Activated CD4-positive, alpha-beta T cell treated with anti-CD3 and anti-CD28 coated beads, Interleukin-2, amount 10 ng/mL, durations not matched to agents 7 days and 5 days (primary cell): ENCODE measurements at regions not wholly inside any gene's neighbourhood (a gene's known extent, or its start where the extent isn't known, plus 50 kb on each side); places are given as distances from the start of the nearest gene placed in this dataset.

Source experiments
- CTCF ChIA-PET: fragments of 350-600 bp; sonication (Branson Sonifier 250); formaldehyde crosslinking; loops from one replicate; lab custom pipeline; 2021; ENCODE audit warnings: antibody characterized with exemption; lab: Charles Lee
- POLR2A ChIA-PET: fragments of 350-600 bp; sonication (Branson Sonifier 250); formaldehyde crosslinking; loops from one replicate; lab custom pipeline; 2021; ENCODE audit warnings: antibody characterized with exemption; lab: Charles Lee
- DNase-seq: peaks from one replicate; pipeline ENCODE4 v3.0.0-alpha.2; 2020
- H3K27ac Mint-ChIP-seq: one replicate; pipeline ENCODE4 v1.8.0; 2021; ENCODE audit warnings: mild to moderate bottlenecking, moderate library complexity, mixed read lengths
- H3K27me3 Mint-ChIP-seq: one replicate; pipeline ENCODE4 v1.8.0; 2021; ENCODE audit warnings: mixed read lengths
- H3K36me3 Mint-ChIP-seq: one replicate; pipeline ENCODE4 v1.8.0; 2021; ENCODE audit warnings: low read depth, mixed read lengths
- H3K4me1 Mint-ChIP-seq: one replicate; pipeline ENCODE4 v1.8.0; 2021; ENCODE audit warnings: mixed read lengths
- H3K4me3 Mint-ChIP-seq: one replicate; pipeline ENCODE4 v1.8.0; 2021; ENCODE audit warnings: mild to moderate bottlenecking, moderate library complexity, mixed read lengths
- H3K9me3 Mint-ChIP-seq: one replicate; pipeline ENCODE4 v1.8.0; 2021; ENCODE audit warnings: mixed read lengths

- Mint-ChIP-seq H3K4me1 (no peaks in the 10 kb centered on the region), H3K27me3 (no peaks in the 10 kb centered on the region), H3K27ac (no peak overlapping the region), H3K4me3 (no peak overlapping the region), H3K36me3 (no peaks in the 10 kb centered on the region), H3K9me3 (no peaks in the 10 kb centered on the region)
- ChIA-PET POLR2A (no interaction called here), CTCF (no interaction called here)
- no peak for DNase-seq
Observed at GRCh38 chr1:188423073-188423472, 1594.3 kb downstream of the PLA2G4A start.

DNA sequence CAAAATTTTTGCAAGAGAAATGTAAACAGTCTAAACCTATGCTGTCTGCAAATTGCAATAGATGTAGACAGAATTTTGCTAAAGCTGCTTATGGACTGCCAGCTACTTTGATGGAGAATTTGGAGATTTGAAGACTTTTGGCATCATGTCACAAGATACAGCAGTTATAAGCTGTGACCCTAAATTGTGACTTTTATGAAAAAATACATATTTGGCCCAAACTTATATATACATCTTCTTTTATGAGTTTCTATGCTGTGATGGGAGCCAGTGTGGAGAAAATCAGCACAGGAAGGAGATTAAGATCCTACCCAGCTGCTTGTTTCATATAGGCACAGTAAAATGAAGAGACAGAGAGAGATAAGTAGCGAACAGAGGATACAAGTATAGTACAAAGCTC, 1595.4 kb downstream of the PLA2G4A start:
- Mint-ChIP-seq H3K4me3 (no peak overlapping the region), H3K27me3 (no peaks in the 10 kb centered on the region), H3K4me1 (no peaks in the 10 kb centered on the region), H3K27ac (no peak overlapping the region), H3K36me3 (no peaks in the 10 kb centered on the region), H3K9me3 (no peaks in the 10 kb centered on the region)
- POLR2A ChIA-PET = no interaction called here
- CTCF ChIA-PET = no interaction called here
- no peak for DNase-seq

DNA sequence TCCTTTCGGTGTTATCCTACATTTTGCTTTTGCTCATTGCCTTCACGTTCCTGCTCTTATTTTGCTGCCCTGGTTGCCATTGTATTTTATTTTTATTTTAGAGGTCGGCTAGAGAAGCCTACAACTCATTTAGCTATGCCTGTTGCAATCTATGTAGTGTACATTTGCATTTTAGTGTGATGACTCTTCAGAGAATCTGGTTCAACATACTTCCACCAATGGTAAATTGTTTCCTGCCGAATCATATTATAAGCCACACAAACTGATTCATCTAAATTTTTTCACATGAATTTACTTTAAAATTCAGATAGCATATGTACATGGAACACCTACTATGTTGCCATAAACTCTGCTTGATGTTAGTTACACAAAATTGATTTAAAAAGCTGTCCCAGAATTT, 1596.9 kb downstream of the PLA2G4A start:
- Mint-ChIP-seq H3K9me3 (no peaks in the 10 kb centered on the region), H3K27ac (no peak overlapping the region), H3K36me3 (no peaks in the 10 kb centered on the region), H3K4me1 (no peaks in the 10 kb centered on the region), H3K27me3 (no peaks in the 10 kb centered on the region), H3K4me3 (no peak overlapping the region)
- ChIA-PET CTCF (no interaction called here), POLR2A (no interaction called here)
- DNase-seq = no peak

- H3K27me3 Mint-ChIP-seq = no peaks in the 10 kb centered on the region
- no peak overlapping the region for H3K4me3 Mint-ChIP-seq
- no peaks in the 10 kb centered on the region for H3K36me3 Mint-ChIP-seq
- no peak for DNase-seq
- ChIA-PET CTCF (no interaction called here), POLR2A (no interaction called here)
- no peaks in the 10 kb centered on the region for H3K9me3 Mint-ChIP-seq
- H3K27ac Mint-ChIP-seq = no peak overlapping the region
- H3K4me1 Mint-ChIP-seq = no peaks in the 10 kb centered on the region
Observed at GRCh38 chr1:188426561-188426960, 1597.8 kb downstream of the PLA2G4A start.

DNA sequence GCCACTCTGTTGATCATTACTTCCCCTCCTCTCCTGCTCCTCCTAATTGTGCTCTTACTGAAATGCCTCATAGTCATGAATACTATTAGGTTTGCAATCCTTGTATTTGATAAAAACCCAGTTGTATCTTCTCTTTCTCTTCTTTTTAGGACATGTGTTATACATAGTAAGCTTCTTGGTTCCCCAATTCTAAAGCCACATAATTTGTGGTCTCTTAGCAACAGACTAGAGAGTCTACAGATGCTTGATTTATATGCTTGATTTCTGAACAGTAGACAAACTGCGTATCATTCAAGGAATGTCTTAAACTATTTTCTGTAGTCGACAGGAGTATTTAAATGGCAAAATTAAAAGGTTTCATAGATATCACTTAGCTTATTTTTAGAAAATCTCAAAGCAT, 1598.9 kb downstream of the PLA2G4A start:
- Mint-ChIP-seq H3K27me3 (no peaks in the 10 kb centered on the region), H3K36me3 (no peaks in the 10 kb centered on the region), H3K9me3 (no peaks in the 10 kb centered on the region), H3K4me3 (no peak overlapping the region), H3K27ac (no peak overlapping the region), H3K4me1 (no peaks in the 10 kb centered on the region)
- POLR2A ChIA-PET = no interaction called here
- CTCF ChIA-PET = no interaction called here
- DNase-seq = no peak

DNA sequence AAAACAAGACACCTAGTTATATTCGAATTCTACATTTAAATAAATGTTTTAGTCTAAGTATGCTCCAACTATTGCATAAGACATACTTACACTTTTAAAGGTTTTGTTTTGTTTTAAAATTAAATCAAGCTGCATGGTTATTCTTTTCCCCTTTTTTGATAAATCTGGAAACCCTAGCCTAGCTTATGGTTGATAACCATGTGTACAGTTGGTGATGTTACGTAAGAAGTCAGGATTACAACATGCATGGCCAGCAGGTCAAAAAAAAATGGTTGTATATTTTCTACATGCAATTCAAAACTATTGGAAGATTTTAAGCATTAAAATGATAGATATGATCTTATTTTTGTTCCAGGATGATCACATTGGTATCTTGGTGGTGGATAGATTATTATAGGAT, 1600.6 kb downstream of the PLA2G4A start:
- no peak overlapping the region for H3K4me3 Mint-ChIP-seq
- H3K36me3 Mint-ChIP-seq = no peaks in the 10 kb centered on the region
- ChIA-PET CTCF (no interaction called here), POLR2A (no interaction called here)
- no peak overlapping the region for H3K27ac Mint-ChIP-seq
- H3K9me3 Mint-ChIP-seq = no peaks in the 10 kb centered on the region
- no peaks in the 10 kb centered on the region for H3K4me1 Mint-ChIP-seq
- no peaks in the 10 kb centered on the region for H3K27me3 Mint-ChIP-seq
- DNase-seq = no peak

DNA sequence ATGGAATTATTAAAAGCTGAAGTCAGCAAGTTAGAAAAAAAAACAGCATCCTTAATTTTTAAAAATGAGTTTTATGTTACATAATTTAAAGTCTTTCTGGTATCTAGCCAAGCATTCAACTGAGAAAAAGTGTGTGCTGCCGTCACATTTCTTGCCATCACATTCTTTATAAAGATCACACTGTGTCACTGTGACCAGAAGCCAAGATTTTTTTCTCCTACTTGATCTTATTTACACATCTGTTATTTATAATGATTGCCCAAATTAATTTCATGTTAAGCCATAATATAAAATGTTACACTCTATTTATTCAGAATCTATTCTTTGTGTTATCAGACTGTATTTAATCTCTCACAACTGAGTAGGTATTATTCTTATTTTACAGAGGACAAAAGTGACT, 1603.7 kb downstream of the PLA2G4A start:
- POLR2A ChIA-PET = no interaction called here
- Mint-ChIP-seq H3K27me3 (no peaks in the 10 kb centered on the region), H3K27ac (no peak overlapping the region), H3K9me3 (no peaks in the 10 kb centered on the region), H3K4me3 (no peak overlapping the region), H3K4me1 (no peaks in the 10 kb centered on the region), H3K36me3 (no peaks in the 10 kb centered on the region)
- DNase-seq = no peak
- CTCF ChIA-PET = no interaction called here

- DNase-seq = no peak
- ChIA-PET POLR2A (no interaction called here), CTCF (no interaction called here)
- H3K9me3 Mint-ChIP-seq = no peaks in the 10 kb centered on the region
- H3K27ac Mint-ChIP-seq = no peak overlapping the region
- no peaks in the 10 kb centered on the region for H3K36me3 Mint-ChIP-seq
- H3K27me3 Mint-ChIP-seq = no peaks in the 10 kb centered on the region
- no peak overlapping the region for H3K4me3 Mint-ChIP-seq
- H3K4me1 Mint-ChIP-seq = no peaks in the 10 kb centered on the region
Observed at GRCh38 chr1:188433425-188433824, 1604.7 kb downstream of the PLA2G4A start.

- ChIA-PET POLR2A (no interaction called here), CTCF (no interaction called here)
- DNase-seq = no peak
- Mint-ChIP-seq H3K36me3 (no peaks in the 10 kb centered on the region), H3K27ac (no peak overlapping the region), H3K9me3 (no peaks in the 10 kb centered on the region), H3K27me3 (no peaks in the 10 kb centered on the region), H3K4me3 (no peak overlapping the region), H3K4me1 (no peaks in the 10 kb centered on the region)
Observed at GRCh38 chr1:188444526-188444925, 1615.8 kb downstream of the PLA2G4A start.

DNA sequence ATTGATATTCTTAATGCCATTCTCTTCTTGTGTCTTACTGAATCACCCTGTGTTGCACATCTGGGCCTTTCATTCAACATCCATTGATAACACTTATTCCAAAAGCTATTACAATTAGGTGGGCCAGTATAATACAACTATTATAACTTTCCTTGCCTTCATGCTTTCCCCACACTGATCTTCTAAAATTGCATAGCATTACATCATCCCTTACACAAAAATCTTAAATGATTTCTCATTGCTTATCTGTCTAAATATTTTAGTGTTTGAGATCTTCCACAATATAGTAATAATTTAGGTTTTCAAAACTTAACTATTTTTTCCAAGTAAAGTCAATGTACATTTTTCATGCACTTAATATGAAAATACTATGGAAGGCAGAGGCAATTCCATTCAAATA, 1634.1 kb downstream of the PLA2G4A start:
- Mint-ChIP-seq H3K4me1 (no peaks in the 10 kb centered on the region), H3K9me3 (peaks cover 3% of the 10 kb centered on the region), H3K27ac (no peak overlapping the region), H3K27me3 (no peaks in the 10 kb centered on the region), H3K4me3 (no peak overlapping the region), H3K36me3 (no peaks in the 10 kb centered on the region)
- no peak for DNase-seq
- ChIA-PET POLR2A (no interaction called here), CTCF (no interaction called here)

- Mint-ChIP-seq H3K27me3 (no peaks in the 10 kb centered on the region), H3K4me1 (no peaks in the 10 kb centered on the region), H3K36me3 (no peaks in the 10 kb centered on the region), H3K4me3 (no peak overlapping the region), H3K27ac (no peak overlapping the region), H3K9me3 (peaks cover 3% of the 10 kb centered on the region)
- CTCF ChIA-PET = no interaction called here
- POLR2A ChIA-PET = no interaction called here
- DNase-seq = no peak
Observed at GRCh38 chr1:188463919-188464318, 1635.2 kb downstream of the PLA2G4A start.

GRCh38 chr1:188466539-188466938, 1637.8 kb downstream of the PLA2G4A start:
- no peak for DNase-seq
- no peaks in the 10 kb centered on the region for H3K27me3 Mint-ChIP-seq
- no peak overlapping the region for H3K4me3 Mint-ChIP-seq
- no peaks in the 10 kb centered on the region for H3K4me1 Mint-ChIP-seq
- H3K36me3 Mint-ChIP-seq = no peaks in the 10 kb centered on the region
- ChIA-PET CTCF (no interaction called here), POLR2A (no interaction called here)
- peaks cover 2% of the 10 kb centered on the region for H3K9me3 Mint-ChIP-seq
- H3K27ac Mint-ChIP-seq = no peak overlapping the region

- Mint-ChIP-seq H3K36me3 (no peaks in the 10 kb centered on the region), H3K4me1 (no peaks in the 10 kb centered on the region), H3K27ac (no peak overlapping the region), H3K9me3 (no peaks in the 10 kb centered on the region), H3K4me3 (no peak overlapping the region), H3K27me3 (no peaks in the 10 kb centered on the region)
- CTCF ChIA-PET = no interaction called here
- no peak for DNase-seq
- POLR2A ChIA-PET = no interaction called here
Observed at GRCh38 chr1:188476606-188477005, 1647.9 kb downstream of the PLA2G4A start.

DNA sequence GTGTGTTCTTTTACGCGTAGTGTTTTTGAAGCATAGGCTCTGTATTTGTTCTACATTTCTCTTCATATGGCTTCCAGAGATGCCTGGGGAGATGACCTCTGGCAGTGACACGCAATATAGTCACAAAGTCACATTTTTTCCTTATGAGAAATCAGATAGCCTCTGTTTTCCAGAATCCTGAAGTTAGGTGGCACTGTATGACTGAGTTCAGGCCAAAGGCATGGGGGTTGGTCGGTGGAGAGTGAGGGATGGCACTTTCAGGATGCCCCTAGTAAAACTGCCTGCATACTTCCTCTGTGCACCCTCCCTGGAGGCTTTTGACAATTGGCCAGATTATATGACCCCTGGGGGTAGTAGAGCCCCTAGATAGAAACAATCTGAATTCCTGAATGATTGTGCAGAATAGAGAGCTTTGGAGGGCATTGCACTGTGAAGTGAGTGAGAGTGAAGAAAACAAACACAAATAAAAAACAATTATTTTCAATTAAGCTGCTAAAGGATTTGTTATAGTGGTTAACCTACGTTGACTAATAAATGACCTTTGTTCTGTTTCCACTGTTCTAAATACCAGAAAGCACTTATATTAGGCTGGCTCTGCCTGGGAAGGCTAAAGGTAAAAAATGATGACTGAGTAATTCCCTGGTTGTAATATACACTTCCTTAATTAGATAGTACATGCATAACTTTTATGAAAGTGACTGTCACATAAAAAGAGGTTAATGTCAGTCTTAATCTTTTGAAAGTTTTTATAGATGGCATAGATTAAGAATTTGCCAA, 1660.8 kb downstream of the PLA2G4A start:
- ChIA-PET POLR2A (no interaction called here), CTCF (no interaction called here)
- Mint-ChIP-seq H3K9me3 (peaks cover 2% of the 10 kb centered on the region), H3K4me3 (no peak overlapping the region), H3K36me3 (no peaks in the 10 kb centered on the region), H3K27ac (no peak overlapping the region), H3K4me1 (no peaks in the 10 kb centered on the region), H3K27me3 (no peaks in the 10 kb centered on the region)
- no peak for DNase-seq
